ENCODE measurements at regions not wholly inside any gene's neighbourhood (a gene's known extent, or its start where the extent isn't known, plus 50 kb on each side); places are given as distances from the start of the nearest gene placed in this dataset.

GRCh38 chr15:98431171-98431570, 217.2 kb upstream of the IGF1R start:
- POLR2A ChIA-PET = no interaction called here
- no peak for TF ChIP-seq CTCF (IDR thresholded peaks at IDR 0.05; ENCODE audit: control extremely low read depth, extremely low read depth, low read depth, missing control alignments)

GRCh38 chr15:98433346-98433745, 215.0 kb upstream of the IGF1R start:
- DNase-seq (ENCODE audit: extremely low spot score) = no peak
- CTCF ChIA-PET = no interaction called here
- POLR2A ChIA-PET = no interaction called here
- no peak for TF ChIP-seq CTCF (IDR thresholded peaks at IDR 0.05; ENCODE audit: control extremely low read depth, extremely low read depth, low read depth, missing control alignments)

More at GRCh38 chr15:98431171-98431570, 217.2 kb upstream of the IGF1R start:
- CTCF ChIA-PET = interaction anchor here (1.0 to 1.7 kb wide), 3 partner anchors 12 to 120 kb away, joined by 3 to 4 read pairs (median 3); no protein-coding TSS in a partner anchor
- no peak for DNase-seq (ENCODE audit: extremely low spot score)

GRCh38 chr15:98433856-98434255, 214.5 kb upstream of the IGF1R start:
- POLR2A ChIA-PET = no interaction called here
- no peak for DNase-seq (ENCODE audit: extremely low spot score)
- TF ChIP-seq CTCF (IDR thresholded peaks at IDR 0.05; ENCODE audit: control extremely low read depth, extremely low read depth, low read depth, missing control alignments) = no peak
- CTCF ChIA-PET = no interaction called here

GRCh38 chr15:98437752-98438151, 210.6 kb upstream of the IGF1R start:
- CTCF ChIA-PET = no interaction called here
- no peak for TF ChIP-seq CTCF (IDR thresholded peaks at IDR 0.05; ENCODE audit: control extremely low read depth, extremely low read depth, low read depth, missing control alignments)
- DNase-seq (ENCODE audit: extremely low spot score) = no peak
- POLR2A ChIA-PET = no interaction called here

GRCh38 chr15:98438326-98438725, 210.0 kb upstream of the IGF1R start:
- ChIA-PET POLR2A (no interaction called here), CTCF (no interaction called here)
- no peak for DNase-seq (ENCODE audit: extremely low spot score)
- no peak for TF ChIP-seq CTCF (IDR thresholded peaks at IDR 0.05; ENCODE audit: control extremely low read depth, extremely low read depth, low read depth, missing control alignments)

- TF ChIP-seq CTCF (IDR thresholded peaks at IDR 0.05; ENCODE audit: control extremely low read depth, extremely low read depth, low read depth, missing control alignments) = no peak
- ChIA-PET POLR2A (no interaction called here), CTCF (interaction anchor here (1.0 to 1.9 kb wide), 2 partner anchors 10 kb away, joined by 3 to 6 read pairs; no protein-coding TSS in a partner anchor)
- no peak for DNase-seq (ENCODE audit: extremely low spot score)
Observed at GRCh38 chr15:98438907-98439306, 209.4 kb upstream of the IGF1R start.

- CTCF ChIA-PET = interaction anchor here (1.0 to 1.9 kb wide), 2 partner anchors 9 to 11 kb away, joined by 3 to 6 read pairs; no protein-coding TSS in a partner anchor
Observed at GRCh38 chr15:98439523-98439942, 208.8 kb upstream of the IGF1R start.

More at GRCh38 chr15:98439523-98439942, 208.8 kb upstream of the IGF1R start:
- no peak for TF ChIP-seq CTCF (IDR thresholded peaks at IDR 0.05; ENCODE audit: control extremely low read depth, extremely low read depth, low read depth, missing control alignments)
- DNase-seq (ENCODE audit: extremely low spot score) = no peak
- POLR2A ChIA-PET = no interaction called here

All from GM10248 (cell line).